ENCODE measurements at regions not wholly inside any gene's neighbourhood (a gene's known extent, or its start where the extent isn't known, plus 50 kb on each side); places are given as distances from the start of the nearest gene placed in this dataset.
"Not testable (repeated sequence)": the region's sequence is repeated elsewhere in the genome, so short reads cannot be mapped to it uniquely, and the experiment has no call there.

- intact Hi-C loops (cut with micrococcal nuclease); H3K36me3 ChIP-seq (ENCODE audit: control insufficient read depth, insufficient read depth, low read length); H3K4me2 ChIP-seq (ENCODE audit: insufficient read depth, low read length); BruUV-seq (replicated peaks); H3K9ac ChIP-seq (ENCODE audit: insufficient read depth in 1 of 2, low read depth in 2 of 2, low read length in 2 of 2); H3K4me3 ChIP-seq; POLR2A ChIA-PET; DNase-seq (ENCODE audit: extremely low read depth in 1 of 4, low spot score in 3 of 4); in situ Hi-C loops (cut with MboI); H3K27ac ChIP-seq (ENCODE audit: extremely low read depth, low read depth, low read length); H3K27me3 ChIP-seq (ENCODE audit: control insufficient read depth in 2 of 2, insufficient read depth in 2 of 2, low read length in 2 of 2); H4K20me1 ChIP-seq (replicated peaks; ENCODE audit: control insufficient read depth, insufficient read depth, low read length); H3K79me2 ChIP-seq (ENCODE audit: control insufficient read depth, insufficient read depth, low read length); H3K4me1 ChIP-seq (replicated peaks in 1 of 2; ENCODE audit: control insufficient read depth in 2 of 2, insufficient read depth in 2 of 2, low read length in 2 of 2); ATAC-seq; H2AFZ ChIP-seq (ENCODE audit: low read depth, low read length); H3K9me1 ChIP-seq (ENCODE audit: control insufficient read depth, insufficient read depth, low read length); FAIRE-seq; CTCF ChIA-PET (ENCODE audit: low intra/inter-chr PET ratio): not testable (repeated sequence)
- H3K9me3 ChIP-seq (replicated peaks; ENCODE audit: control insufficient read depth, insufficient read depth, low read depth, low read length) = peaks cover 30% of the 10 kb centered on the region
- WGBS (ENCODE audit: insufficient coverage, low coverage, missing lambda C conversion rate) = 0% methylated on average over 1 of the region's 2 CpGs
- TF ChIP-seq ZNF75A (CRISPR knock-in tag; IDR thresholded peaks at IDR 0.05) (peak; percentile 80; the same call in 1 of the 2 replicates), ZNF274 (IDR thresholded peaks at IDR 0.05; ENCODE audit: borderline replicate concordance, low read depth, low read length) (peak; percentile 90), SOX6 (IDR thresholded peaks at IDR 0.05) (0 out of 2 replicates have a peak, but pooled peaks have one; percentile 37)
These were observed 302.6 kb downstream of the ZNF33B start for GRCh38 chr10:42335653-42336296.

GRCh38 chr10:42304341-42304740 is 334.0 kb downstream of the ZNF33B start:
- in situ Hi-C loops (cut with MboI) = no loop called here
- DNase-seq (ENCODE audit: extremely low read depth in 1 of 4, low spot score in 3 of 4) (no peak), FAIRE-seq (no peak), ATAC-seq (no peak)
- H4K20me1 ChIP-seq (replicated peaks; ENCODE audit: control insufficient read depth, insufficient read depth, low read length) = no peaks in the 10 kb centered on the region
- no peak overlapping the region for H3K4me3 ChIP-seq
- H3K9ac ChIP-seq (ENCODE audit: insufficient read depth in 1 of 2, low read depth in 2 of 2, low read length in 2 of 2) = no peak overlapping the region
- no peaks in the 10 kb centered on the region for H3K4me1 ChIP-seq (replicated peaks in 1 of 2; ENCODE audit: control insufficient read depth in 2 of 2, insufficient read depth in 2 of 2, low read length in 2 of 2)
- no TSS peak for BruUV-seq (replicated peaks)
- no peak overlapping the region for H3K27ac ChIP-seq (ENCODE audit: extremely low read depth, low read depth, low read length)
- H3K36me3 ChIP-seq (ENCODE audit: control insufficient read depth, insufficient read depth, low read length) = no peaks in the 10 kb centered on the region
- POLR2A ChIA-PET = no interaction called here
- peaks cover 34% of the 10 kb centered on the region for H3K9me3 ChIP-seq (replicated peaks; ENCODE audit: control insufficient read depth, insufficient read depth, low read depth, low read length)
- H3K27me3 ChIP-seq (ENCODE audit: control insufficient read depth in 2 of 2, insufficient read depth in 2 of 2, low read length in 2 of 2) = no peaks in the 10 kb centered on the region
- WGBS (ENCODE audit: insufficient coverage, low coverage, missing lambda C conversion rate) = 1% methylated on average over 10 of the region's 10 CpGs
- H3K79me2 ChIP-seq (ENCODE audit: control insufficient read depth, insufficient read depth, low read length) = no peaks in the 10 kb centered on the region
- CTCF ChIA-PET (ENCODE audit: low intra/inter-chr PET ratio) = no interaction called here
- no peak overlapping the region for H2AFZ ChIP-seq (ENCODE audit: low read depth, low read length)
- no peak overlapping the region for H3K4me2 ChIP-seq (ENCODE audit: insufficient read depth, low read length)
- intact Hi-C loops (cut with micrococcal nuclease) = no loop called here
- H3K9me1 ChIP-seq (ENCODE audit: control insufficient read depth, insufficient read depth, low read length) = no peaks in the 10 kb centered on the region
- no peak for TF ChIP-seq BRD9 (IDR thresholded peaks at IDR 0.05; ENCODE audit: low read depth, partially characterized antibody)
- TF ChIP-seq STAT5B (CRISPR knock-in tag; IDR thresholded peaks at IDR 0.05) = no peak
- no peak for TF ChIP-seq NFATC3 (IDR thresholded peaks at IDR 0.05)
- TF ChIP-seq HDAC6 (IDR thresholded peaks at IDR 0.05; ENCODE audit: low read depth, low read length) = no peak
- TF ChIP-seq ZNF12 (CRISPR knock-in tag; IDR thresholded peaks at IDR 0.05) = no peak
- no peak for TF ChIP-seq DPF2 (IDR thresholded peaks at IDR 0.05)
- no peak for TF ChIP-seq KDM5B (IDR thresholded peaks at IDR 0.05; ENCODE audit: insufficient replicate concordance, low read depth, low read length)
- TF ChIP-seq ESRRA (IDR thresholded peaks at IDR 0.05; ENCODE audit: borderline replicate concordance, low read depth) = no peak
- no peak for TF ChIP-seq RREB1 (CRISPR knock-in tag; IDR thresholded peaks at IDR 0.05)

All from K562 (cell line).